RWPE1 (cell line): ENCODE measurements at regions not wholly inside any gene's neighbourhood (a gene's known extent, or its start where the extent isn't known, plus 50 kb on each side); places are given as distances from the start of the nearest gene placed in this dataset.
"Not testable (repeated sequence)": the region's sequence is repeated elsewhere in the genome, so short reads cannot be mapped to it uniquely, and the experiment has no call there.

Source experiments
- CTCF ChIA-PET: fragments of 350-600 bp; sonication (Branson Sonifier 250); formaldehyde crosslinking; extraction: SDS; loops from one replicate; lab custom pipeline; 2021; lab: Yijun Ruan, JAX
- POLR2A ChIA-PET: fragments of 400-600 bp; formaldehyde crosslinking; extraction: SDS; loops from one replicate; lab custom pipeline; 2020; ENCODE audit warnings: antibody characterized with exemption; ENCODE audit not compliant: low non-redundant PET; lab: Yijun Ruan, JAX
- DNase-seq: peaks from one replicate; pipeline ENCODE4 v3.0.0; 2012; ENCODE audit warnings: low spot score
- H3K27ac ChIP-seq: fragments of 450-650 bp; 2 replicates; pipeline ENCODE4 v1.5.1; 2017
- TF ChIP-seq, protein P1 (sequence below): fragments of 450-650 bp; conservative IDR thresholded peaks from 2 replicates; pipeline ENCODE4 v1.5.1; 2017; ENCODE audit warnings: low read depth, mild to moderate bottlenecking

DNA sequence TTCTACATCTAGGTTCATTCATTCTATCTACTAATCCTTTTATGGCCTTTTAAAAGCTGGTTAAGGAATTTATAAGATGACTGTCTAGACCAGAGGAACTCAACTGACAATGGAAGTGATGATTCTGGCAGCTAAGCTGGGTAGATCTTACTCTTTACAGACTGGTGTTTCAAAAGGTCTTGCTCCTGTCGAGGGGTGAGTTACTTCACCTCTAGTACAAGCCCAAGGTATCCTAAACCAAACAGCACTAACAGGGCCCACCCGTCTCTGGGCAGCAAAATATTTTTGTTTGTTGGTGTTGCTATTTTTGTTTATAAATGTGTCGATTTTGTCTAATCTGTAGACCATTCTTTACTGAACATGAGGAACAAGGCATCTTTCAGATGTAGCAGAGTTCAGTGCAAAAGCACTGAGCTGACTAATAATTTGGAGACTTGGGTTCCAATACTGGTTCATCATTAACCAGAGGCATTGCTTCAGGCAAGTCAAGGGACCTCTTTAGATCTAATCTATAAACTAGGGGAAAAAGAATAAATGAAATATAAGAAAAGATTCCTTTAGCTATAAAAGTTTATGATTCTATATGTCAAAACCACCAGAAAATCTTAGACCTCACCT, 90.3 kb upstream of the FRG1 start:
- DNase-seq: no peak
- TF ChIP-seq, protein P1, sequence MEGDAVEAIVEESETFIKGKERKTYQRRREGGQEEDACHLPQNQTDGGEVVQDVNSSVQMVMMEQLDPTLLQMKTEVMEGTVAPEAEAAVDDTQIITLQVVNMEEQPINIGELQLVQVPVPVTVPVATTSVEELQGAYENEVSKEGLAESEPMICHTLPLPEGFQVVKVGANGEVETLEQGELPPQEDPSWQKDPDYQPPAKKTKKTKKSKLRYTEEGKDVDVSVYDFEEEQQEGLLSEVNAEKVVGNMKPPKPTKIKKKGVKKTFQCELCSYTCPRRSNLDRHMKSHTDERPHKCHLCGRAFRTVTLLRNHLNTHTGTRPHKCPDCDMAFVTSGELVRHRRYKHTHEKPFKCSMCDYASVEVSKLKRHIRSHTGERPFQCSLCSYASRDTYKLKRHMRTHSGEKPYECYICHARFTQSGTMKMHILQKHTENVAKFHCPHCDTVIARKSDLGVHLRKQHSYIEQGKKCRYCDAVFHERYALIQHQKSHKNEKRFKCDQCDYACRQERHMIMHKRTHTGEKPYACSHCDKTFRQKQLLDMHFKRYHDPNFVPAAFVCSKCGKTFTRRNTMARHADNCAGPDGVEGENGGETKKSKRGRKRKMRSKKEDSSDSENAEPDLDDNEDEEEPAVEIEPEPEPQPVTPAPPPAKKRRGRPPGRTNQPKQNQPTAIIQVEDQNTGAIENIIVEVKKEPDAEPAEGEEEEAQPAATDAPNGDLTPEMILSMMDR: no peak
- ChIA-PET POLR2A (no interaction called here), CTCF (no interaction called here)
- H3K27ac ChIP-seq: no peak overlapping the region

DNA sequence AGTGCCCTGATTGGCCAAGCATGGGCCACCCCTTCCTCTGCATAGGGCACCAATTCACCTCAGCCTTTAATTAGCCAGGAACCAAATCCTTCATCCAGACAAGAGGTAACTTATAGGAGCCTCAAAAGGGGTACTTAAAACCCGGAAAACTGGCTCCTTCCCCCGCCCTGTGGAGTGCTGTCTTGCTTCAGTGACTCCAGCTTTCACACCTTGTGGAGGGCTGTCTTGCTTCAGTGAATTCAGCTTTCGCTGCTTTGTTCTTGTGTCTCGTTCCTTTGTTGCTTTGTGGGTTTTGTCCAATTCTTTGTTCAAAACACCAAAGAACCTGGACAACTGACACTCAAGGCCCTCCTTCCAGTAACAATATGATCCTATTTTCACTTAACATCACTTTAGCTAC, 82.2 kb upstream of the FRG1 start:
- TF ChIP-seq, protein P1: no peak
- ChIA-PET POLR2A (no interaction called here), CTCF (no interaction called here)
- H3K27ac ChIP-seq: no peak overlapping the region
- no peak for DNase-seq

DNA sequence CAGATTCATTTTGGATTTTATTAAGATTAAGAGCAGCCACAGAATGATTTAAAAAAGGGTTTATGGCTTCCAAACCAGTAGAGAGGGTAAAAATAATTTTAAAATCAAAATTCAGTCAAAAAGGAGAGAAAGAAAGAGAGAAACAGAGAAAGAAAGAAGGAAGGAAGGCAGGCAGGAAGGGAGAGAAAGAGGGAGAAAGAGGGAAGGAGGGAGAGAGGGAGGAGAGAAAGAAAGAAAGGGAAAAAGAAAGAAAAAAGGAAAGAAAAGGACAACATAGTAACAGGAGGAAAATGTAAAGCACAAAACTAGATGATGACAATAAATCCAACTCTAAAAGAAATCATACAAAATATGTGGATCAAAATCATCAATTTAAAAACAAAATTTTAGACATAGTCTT, 79.6 kb upstream of the FRG1 start:
- ChIA-PET CTCF (no interaction called here), POLR2A (no interaction called here)
- TF ChIP-seq, protein P1: no peak
- no peak overlapping the region for H3K27ac ChIP-seq
- DNase-seq: no peak

DNA sequence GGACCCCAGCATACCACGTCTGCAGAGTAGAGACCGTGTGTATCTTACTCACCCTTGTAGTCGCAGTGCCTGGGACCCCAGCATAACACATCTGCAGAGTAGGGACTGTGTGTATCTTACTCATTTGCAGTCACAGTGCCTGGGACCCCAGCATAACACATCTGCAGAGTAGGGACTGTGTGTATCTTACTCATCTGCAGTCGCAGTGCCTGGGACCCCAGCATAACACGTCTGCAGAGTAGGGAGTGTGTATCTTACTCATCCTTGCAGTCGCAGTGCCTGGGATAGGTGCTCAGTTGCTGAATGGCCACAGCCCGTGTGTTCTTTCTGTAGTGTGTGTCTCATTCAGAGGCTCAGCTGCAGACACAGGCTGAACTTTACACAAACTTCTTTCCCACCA, 71.4 kb upstream of the FRG1 start:
- no peak overlapping the region for H3K27ac ChIP-seq
- no peak for DNase-seq
- ChIA-PET CTCF (interaction anchor here (0.7 kb wide), 1 partner anchor 105 kb away, joined by 3 read pairs; no protein-coding TSS in a partner anchor), POLR2A (no interaction called here)
- TF ChIP-seq, protein P1: no peak

DNA sequence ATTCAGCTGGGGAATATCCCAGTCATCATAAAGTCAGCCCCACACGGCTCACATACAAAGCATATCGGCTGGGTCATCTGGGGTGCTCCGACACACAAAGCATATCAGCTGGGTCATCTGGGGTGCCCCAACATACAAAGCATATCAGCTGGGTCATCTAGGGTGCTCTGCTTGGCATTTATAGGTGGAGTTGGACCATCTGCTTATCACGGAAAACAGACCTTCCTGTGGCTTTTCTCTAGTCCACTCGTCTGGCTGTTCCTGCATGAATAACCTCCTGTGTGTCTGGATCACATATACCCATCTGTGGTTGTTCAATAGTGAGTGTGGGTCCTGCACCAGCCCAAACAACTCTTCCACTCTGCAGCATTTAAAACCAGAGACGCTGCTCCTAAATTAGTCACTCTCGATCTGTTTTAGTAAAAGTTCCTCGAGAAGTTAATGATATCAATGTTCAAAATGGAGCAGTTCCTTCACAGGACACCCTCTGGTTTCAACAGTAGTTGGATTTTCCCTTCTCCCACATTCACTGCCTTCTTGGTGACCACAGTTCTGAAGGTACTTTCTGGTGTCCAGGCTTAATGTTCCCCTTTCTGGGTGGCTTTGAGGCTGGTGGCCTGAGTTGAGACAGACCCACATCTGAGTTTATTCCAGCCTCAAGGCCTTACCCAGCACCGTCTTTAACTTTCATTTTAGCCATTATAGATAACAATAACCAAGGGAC, 70.0 kb upstream of the FRG1 start:
- no peak overlapping the region for H3K27ac ChIP-seq
- ChIA-PET CTCF (no interaction called here), POLR2A (no interaction called here)
- TF ChIP-seq, protein P1: no peak
- DNase-seq: no peak

DNA sequence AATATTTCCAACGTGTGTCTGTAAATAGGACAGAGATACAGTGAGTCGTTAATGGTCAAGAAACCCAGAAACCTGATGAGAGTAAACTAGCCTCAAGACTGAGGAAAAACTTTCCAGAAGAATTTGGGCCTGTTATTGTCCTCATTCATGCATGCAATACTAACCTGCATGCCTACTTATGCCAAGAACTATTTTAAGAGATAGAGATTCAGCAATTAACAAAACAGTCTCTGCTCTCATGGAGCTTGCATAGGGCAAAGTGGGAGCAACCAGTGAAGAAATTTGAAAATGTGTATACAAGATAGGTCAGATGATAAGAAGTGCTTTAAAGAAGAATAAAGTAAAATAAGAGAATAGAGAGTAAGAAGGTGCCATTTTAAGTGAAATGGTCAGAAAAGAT, 66.1 kb upstream of the FRG1 start:
- H3K27ac ChIP-seq: no peak overlapping the region
- CTCF ChIA-PET: no interaction called here
- POLR2A ChIA-PET: no interaction called here
- no peak for DNase-seq
- TF ChIP-seq, protein P1: no peak

DNA sequence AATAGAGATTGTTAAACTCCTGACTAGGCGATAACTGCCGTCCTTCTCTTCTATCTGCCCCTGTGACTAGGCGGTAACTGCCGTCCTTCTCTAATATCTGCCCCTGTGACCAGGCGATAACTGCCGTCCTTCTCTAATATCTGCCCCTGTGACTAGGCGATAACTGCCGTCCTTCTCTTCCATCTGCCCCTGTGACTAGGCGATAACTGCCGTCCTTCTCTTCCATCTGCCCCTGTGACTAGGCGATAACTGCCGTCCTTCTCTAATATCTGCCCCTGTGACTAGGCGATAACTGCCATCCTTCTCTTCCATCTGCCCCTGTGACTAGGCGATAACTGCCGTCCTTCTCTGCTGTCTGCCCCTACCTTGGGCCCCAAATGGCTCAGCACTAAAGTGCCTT, 59.5 kb upstream of the FRG1 start:
- CTCF ChIA-PET, H3K27ac ChIP-seq, POLR2A ChIA-PET, DNase-seq: not testable (repeated sequence)

DNA sequence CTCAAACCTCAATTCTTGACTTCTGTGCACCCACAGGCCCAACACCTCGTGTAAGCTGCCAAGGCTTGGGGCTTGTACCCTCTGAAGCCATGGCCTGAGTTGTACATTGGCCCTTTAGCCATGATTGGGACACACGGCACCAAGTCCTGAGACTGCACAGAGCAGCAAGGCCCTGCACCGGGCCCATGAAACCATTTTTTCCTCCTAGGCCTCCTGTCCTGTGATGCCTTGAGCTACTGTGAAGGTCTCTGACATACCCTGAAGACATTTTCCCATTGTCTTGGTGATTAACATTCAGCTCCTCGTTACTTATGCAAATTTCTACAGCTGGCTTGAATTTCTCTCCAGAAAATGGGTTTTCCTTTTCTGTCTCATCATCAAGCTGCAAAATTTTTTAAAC, 52.3 kb upstream of the FRG1 start:
- DNase-seq, CTCF ChIA-PET, H3K27ac ChIP-seq, POLR2A ChIA-PET: not testable (repeated sequence)
